Keratinocyte (primary cell): ENCODE measurements at regions not wholly inside any gene's neighbourhood (a gene's known extent, or its start where the extent isn't known, plus 50 kb on each side); places are given as distances from the start of the nearest gene placed in this dataset.

Source experiments
- DNase-seq: peaks from one replicate; pipeline ENCODE4 v3.0.0-alpha.2; 2011; ENCODE audit warnings: low read depth, missing footprints, low spot score
- FAIRE-seq: peaks from 2 replicates; lab custom pipeline; 2011; peaks lifted over from hg19 to GRCh38; lab: Jason Lieb, UNC
- H2AFZ ChIP-seq: 2 replicates; pipeline ENCODE4 v1.6.0; 2012; ENCODE audit warnings: low read length, control low read depth, inconsistent platforms; ENCODE audit not compliant: control insufficient read depth
- H3K27ac ChIP-seq: 2 replicates; pipeline ENCODE4 v1.5.1; 2011; ENCODE audit warnings: low read length; ENCODE audit not compliant: control insufficient read depth, insufficient read depth
- H3K27me3 ChIP-seq: 3 replicates; pipeline ENCODE4 v1.6.0; 2011; ENCODE audit warnings: low read length; ENCODE audit not compliant: control insufficient read depth, insufficient read depth; ENCODE audit errors: extremely low read depth
- H3K36me3 ChIP-seq, 2 experiments: 2 replicates in 1 of 2; 3 replicates in 1 of 2; pipeline ENCODE4 v1.5.1; 2011; ENCODE audit warnings: low read length in 2 of 2, mild to moderate bottlenecking in 1 of 2; ENCODE audit not compliant: control insufficient read depth in 2 of 2, insufficient read depth in 2 of 2; ENCODE audit errors: extremely low read depth in 1 of 2
- H3K4me1 ChIP-seq: 3 replicates; pipeline ENCODE4 v1.5.1; 2011; ENCODE audit warnings: low read length; ENCODE audit not compliant: control insufficient read depth, insufficient read depth; ENCODE audit errors: extremely low read depth
- H3K4me2 ChIP-seq: 3 replicates; pipeline ENCODE4 v1.6.0; 2011; ENCODE audit warnings: low read depth, low read length; ENCODE audit not compliant: control insufficient read depth, insufficient read depth; ENCODE audit errors: extremely low read depth
- H3K4me3 ChIP-seq, 3 experiments: fragments of 200-600 bp in 1 of 3; sonication (generic) in 1 of 3; 2 replicates in 2 of 3; 3 replicates in 1 of 3; pipeline ENCODE4 v1.5.1; 2011 to 2016; ENCODE audit warnings: low read length in 3 of 3, mild to moderate bottlenecking in 3 of 3, control low read depth in 2 of 3, inconsistent platforms in 1 of 3, low read depth in 1 of 3, mixed read lengths in 1 of 3, mixed run types in 1 of 3, moderate library complexity in 1 of 3; ENCODE audit not compliant: control insufficient read depth in 2 of 3, insufficient read depth in 2 of 3; ENCODE audit errors: extremely low read depth in 1 of 3
- H3K79me2 ChIP-seq: 2 replicates; pipeline ENCODE4 v1.6.0; 2012; ENCODE audit warnings: low read length; ENCODE audit not compliant: control insufficient read depth, insufficient read depth
- H3K9ac ChIP-seq: 3 replicates; pipeline ENCODE4 v1.6.0; 2011; ENCODE audit warnings: low read length; ENCODE audit not compliant: control insufficient read depth, insufficient read depth; ENCODE audit errors: extremely low read depth
- H3K9me1 ChIP-seq: 3 replicates; pipeline ENCODE4 v1.6.0; 2011; ENCODE audit warnings: low read length; ENCODE audit not compliant: control insufficient read depth, insufficient read depth; ENCODE audit errors: extremely low read depth
- H3K9me3 ChIP-seq: 2 replicates; pipeline ENCODE4 v1.5.1; 2012; ENCODE audit warnings: low read depth, low read length; ENCODE audit not compliant: control insufficient read depth
- H4K20me1 ChIP-seq: 3 replicates; pipeline ENCODE4 v1.6.0; 2011; ENCODE audit warnings: low read length; ENCODE audit not compliant: control insufficient read depth, insufficient read depth; ENCODE audit errors: extremely low read depth
- EZH2 ChIP-seq: IDR thresholded peaks from one replicate; pipeline ENCODE4 v1.6.1; 2012; ENCODE audit warnings: inconsistent platforms, mild to moderate bottlenecking, low read length, moderate library complexity
- dilution Hi-C: fragments of 300-500 bp; cut with MboI; formaldehyde crosslinking; loops from one replicate; pipeline ENCODE4 v1.7.0; 2020; ENCODE audit warnings: low sequenced_read_pairs; ENCODE audit not compliant: extremely low pct_ligation_motif_present
- TF ChIP-seq, protein P1 (sequence below), 3 experiments: IDR thresholded peaks in 1 of 3; conservative IDR thresholded peaks in 1 of 3; optimal IDR thresholded peaks in 1 of 3; 2 replicates in 2 of 3; 3 replicates in 1 of 3; pipeline versions ENCODE3 to v1.5.1; 2011; ENCODE audit warnings: low read length in 3 of 3, mild to moderate bottlenecking in 3 of 3, moderate library complexity in 2 of 3, control low read depth in 1 of 3, inconsistent platforms in 1 of 3; ENCODE audit not compliant: insufficient read depth in 2 of 3; ENCODE audit errors: extremely low read depth in 1 of 3

DNA sequence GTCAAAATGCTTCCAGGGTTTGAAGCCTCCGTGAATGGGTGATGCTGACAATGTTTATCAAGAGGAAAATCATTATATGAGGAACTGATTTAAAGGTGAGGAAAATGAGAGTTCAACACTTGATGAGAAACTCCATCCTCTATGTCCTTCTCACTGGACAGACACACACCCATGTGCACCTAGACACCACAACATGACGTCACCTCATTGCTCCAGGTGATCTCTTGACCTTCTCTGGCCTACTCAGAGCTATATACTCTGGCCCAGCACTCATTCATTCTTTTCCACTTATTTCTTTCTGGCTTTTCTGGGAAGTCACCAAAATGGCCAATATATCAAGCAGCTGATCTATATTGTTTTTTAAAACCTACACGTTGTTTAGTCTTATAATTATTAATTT is 778.7 kb upstream of the PCDH20 start:
- dilution Hi-C loops: no loop called here
- FAIRE-seq: no peak
- no peaks in the 10 kb centered on the region for H3K4me1 ChIP-seq

DNA sequence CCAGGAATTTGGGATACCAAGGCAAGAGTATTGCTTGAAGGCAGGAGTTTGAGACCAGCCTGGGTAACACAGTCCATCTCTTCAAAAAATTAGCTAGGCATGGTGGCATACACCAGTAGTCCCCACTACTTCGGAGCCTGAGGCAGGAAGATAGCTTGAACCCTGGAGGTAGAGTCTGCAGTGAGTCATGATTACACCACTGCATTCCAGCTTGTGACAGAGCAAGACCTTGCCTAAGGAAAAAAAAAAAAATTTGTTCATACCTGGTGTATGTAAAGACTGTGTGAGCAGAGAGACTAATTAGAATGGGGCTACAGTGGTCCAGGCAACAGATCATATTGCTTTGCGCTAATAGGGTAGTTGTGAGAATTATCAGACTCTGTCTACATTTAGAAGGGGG is 778.3 kb upstream of the PCDH20 start:
- H3K27me3 ChIP-seq: no peaks in the 10 kb centered on the region
- no peaks in the 10 kb centered on the region for H3K4me1 ChIP-seq
- H4K20me1 ChIP-seq: no peaks in the 10 kb centered on the region
- H3K36me3 ChIP-seq: no peaks in the 10 kb centered on the region
- dilution Hi-C loops: no loop called here
- H3K9me1 ChIP-seq: no peaks in the 10 kb centered on the region
- H3K9ac ChIP-seq: no peak overlapping the region
- H3K4me2 ChIP-seq: no peak overlapping the region
- H2AFZ ChIP-seq: no peak overlapping the region
- FAIRE-seq (no peak), DNase-seq (no peak)
- H3K27ac ChIP-seq: no peak overlapping the region
- no peak overlapping the region for H3K4me3 ChIP-seq
- H3K9me3 ChIP-seq: no peaks in the 10 kb centered on the region
- TF ChIP-seq, protein P1, sequence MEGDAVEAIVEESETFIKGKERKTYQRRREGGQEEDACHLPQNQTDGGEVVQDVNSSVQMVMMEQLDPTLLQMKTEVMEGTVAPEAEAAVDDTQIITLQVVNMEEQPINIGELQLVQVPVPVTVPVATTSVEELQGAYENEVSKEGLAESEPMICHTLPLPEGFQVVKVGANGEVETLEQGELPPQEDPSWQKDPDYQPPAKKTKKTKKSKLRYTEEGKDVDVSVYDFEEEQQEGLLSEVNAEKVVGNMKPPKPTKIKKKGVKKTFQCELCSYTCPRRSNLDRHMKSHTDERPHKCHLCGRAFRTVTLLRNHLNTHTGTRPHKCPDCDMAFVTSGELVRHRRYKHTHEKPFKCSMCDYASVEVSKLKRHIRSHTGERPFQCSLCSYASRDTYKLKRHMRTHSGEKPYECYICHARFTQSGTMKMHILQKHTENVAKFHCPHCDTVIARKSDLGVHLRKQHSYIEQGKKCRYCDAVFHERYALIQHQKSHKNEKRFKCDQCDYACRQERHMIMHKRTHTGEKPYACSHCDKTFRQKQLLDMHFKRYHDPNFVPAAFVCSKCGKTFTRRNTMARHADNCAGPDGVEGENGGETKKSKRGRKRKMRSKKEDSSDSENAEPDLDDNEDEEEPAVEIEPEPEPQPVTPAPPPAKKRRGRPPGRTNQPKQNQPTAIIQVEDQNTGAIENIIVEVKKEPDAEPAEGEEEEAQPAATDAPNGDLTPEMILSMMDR (optimal IDR thresholded peaks at IDR 0.05 in 1 of 3, IDR thresholded peaks at IDR 0.05 in 1 of 3, conservative IDR thresholded peaks at IDR 0.05 in 1 of 3; ENCODE audit: extremely low read depth in 1 of 3, insufficient read depth in 2 of 3, low read length in 3 of 3): no peak
- TF ChIP-seq EZH2: no peak
- no peaks in the 10 kb centered on the region for H3K79me2 ChIP-seq

More for the DNA sequence above, 778.7 kb upstream of the PCDH20 start:
- H3K4me2 ChIP-seq: no peak overlapping the region
- no peak overlapping the region for H2AFZ ChIP-seq
- DNase-seq: no peak
- no peak overlapping the region for H3K27ac ChIP-seq
- no peak overlapping the region for H3K9ac ChIP-seq
- TF ChIP-seq, protein P1 (optimal IDR thresholded peaks at IDR 0.05 in 1 of 3, IDR thresholded peaks at IDR 0.05 in 1 of 3, conservative IDR thresholded peaks at IDR 0.05 in 1 of 3; ENCODE audit: extremely low read depth in 1 of 3, insufficient read depth in 2 of 3, low read length in 3 of 3): no peak
- TF ChIP-seq EZH2: no peak
- H4K20me1 ChIP-seq: no peaks in the 10 kb centered on the region
- no peaks in the 10 kb centered on the region for H3K27me3 ChIP-seq
- no peaks in the 10 kb centered on the region for H3K36me3 ChIP-seq
- no peaks in the 10 kb centered on the region for H3K9me1 ChIP-seq
- H3K4me3 ChIP-seq: no peak overlapping the region
- no peaks in the 10 kb centered on the region for H3K9me3 ChIP-seq
- H3K79me2 ChIP-seq: no peaks in the 10 kb centered on the region
